ENCODE measurements at regions not wholly inside any gene's neighbourhood (a gene's known extent, or its start where the extent isn't known, plus 50 kb on each side); places are given as distances from the start of the nearest gene placed in this dataset.

DNA sequence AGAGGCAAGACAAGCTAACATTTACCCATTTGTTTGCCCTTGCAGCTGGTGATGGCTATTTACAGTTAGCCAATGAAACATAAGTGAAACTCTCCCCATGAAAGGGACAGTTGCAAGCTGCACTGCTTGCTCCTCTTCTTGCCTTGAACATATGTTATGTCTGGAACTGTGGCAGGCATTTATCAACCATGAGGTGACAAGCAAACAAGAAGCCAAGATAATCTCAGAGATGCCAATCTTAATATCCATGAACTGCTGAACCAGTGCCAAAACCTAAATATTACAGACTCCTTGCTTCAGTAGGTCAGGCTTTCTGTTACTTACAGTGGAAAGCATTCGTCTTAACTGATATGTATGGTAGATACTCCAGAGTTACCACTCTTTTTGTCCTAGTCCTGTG lies 133.4 kb downstream of the ACTBL2 start:
- intact Hi-C loops (cut with DNase I) = no loop called here
- no peak for DNase-seq
- no peak overlapping the region for H3K27ac ChIP-seq
- H3K27me3 ChIP-seq = no peaks in the 10 kb centered on the region
- H3K4me3 ChIP-seq = no peak overlapping the region
- no peak for TF ChIP-seq POLR2A (IDR thresholded peaks at IDR 0.05)
- TF ChIP-seq, protein P1, sequence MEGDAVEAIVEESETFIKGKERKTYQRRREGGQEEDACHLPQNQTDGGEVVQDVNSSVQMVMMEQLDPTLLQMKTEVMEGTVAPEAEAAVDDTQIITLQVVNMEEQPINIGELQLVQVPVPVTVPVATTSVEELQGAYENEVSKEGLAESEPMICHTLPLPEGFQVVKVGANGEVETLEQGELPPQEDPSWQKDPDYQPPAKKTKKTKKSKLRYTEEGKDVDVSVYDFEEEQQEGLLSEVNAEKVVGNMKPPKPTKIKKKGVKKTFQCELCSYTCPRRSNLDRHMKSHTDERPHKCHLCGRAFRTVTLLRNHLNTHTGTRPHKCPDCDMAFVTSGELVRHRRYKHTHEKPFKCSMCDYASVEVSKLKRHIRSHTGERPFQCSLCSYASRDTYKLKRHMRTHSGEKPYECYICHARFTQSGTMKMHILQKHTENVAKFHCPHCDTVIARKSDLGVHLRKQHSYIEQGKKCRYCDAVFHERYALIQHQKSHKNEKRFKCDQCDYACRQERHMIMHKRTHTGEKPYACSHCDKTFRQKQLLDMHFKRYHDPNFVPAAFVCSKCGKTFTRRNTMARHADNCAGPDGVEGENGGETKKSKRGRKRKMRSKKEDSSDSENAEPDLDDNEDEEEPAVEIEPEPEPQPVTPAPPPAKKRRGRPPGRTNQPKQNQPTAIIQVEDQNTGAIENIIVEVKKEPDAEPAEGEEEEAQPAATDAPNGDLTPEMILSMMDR (IDR thresholded peaks at IDR 0.05) = no peak
- 65 to 88% (median 73%) methylated on average over 1 of the region's 1 CpG for WGBS, 4 donors
- no peaks in the 10 kb centered on the region for H3K9me3 ChIP-seq (replicated peaks in 1 of 3)
- H3K4me1 ChIP-seq (replicated peaks in 1 of 2) = no peaks in the 10 kb centered on the region
- H3K36me3 ChIP-seq (replicated peaks in 1 of 2) = no peaks in the 10 kb centered on the region

DNA sequence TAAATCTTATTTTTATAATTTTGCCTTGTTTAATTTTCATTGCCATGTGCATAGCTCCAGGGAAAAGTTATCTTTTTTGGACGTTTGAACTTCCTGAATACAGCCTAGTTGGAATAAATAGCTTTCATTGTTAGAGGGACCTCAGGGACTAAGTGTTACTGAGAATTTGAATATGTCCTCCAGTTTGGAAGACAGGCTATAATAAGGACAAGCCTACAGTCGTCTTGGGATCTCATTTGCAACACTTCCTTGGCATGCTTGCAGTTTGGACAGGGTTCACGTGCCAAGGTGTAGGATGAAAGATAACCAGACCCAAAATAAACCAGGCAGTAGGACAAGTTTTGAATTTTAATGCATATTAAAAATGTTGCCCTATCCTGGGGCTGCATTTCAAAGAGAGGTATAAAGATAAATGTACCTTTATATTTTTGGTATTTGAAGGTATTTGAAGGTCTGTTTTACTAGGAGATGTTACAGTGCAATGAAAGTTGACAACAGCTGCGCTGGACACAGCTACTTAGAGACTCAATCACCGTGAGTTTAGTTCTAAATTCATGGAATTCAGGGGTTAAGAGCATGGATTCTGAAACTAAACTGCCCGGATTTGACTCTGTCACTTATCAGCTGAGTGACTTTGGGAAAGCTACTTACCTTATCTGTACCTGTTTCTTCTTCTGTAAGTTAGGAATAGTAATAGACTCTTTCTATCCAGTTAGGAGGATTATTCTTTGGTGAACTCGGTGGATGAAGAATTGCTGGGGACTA lies 134.1 kb downstream of the ACTBL2 start:
- no peaks in the 10 kb centered on the region for H3K9me3 ChIP-seq (replicated peaks in 1 of 3)
- intact Hi-C loops (cut with DNase I) = no loop called here
- WGBS, 4 donors = 53 to 57% (median 56%) methylated on average over 7 of the region's 7 CpGs

DNA sequence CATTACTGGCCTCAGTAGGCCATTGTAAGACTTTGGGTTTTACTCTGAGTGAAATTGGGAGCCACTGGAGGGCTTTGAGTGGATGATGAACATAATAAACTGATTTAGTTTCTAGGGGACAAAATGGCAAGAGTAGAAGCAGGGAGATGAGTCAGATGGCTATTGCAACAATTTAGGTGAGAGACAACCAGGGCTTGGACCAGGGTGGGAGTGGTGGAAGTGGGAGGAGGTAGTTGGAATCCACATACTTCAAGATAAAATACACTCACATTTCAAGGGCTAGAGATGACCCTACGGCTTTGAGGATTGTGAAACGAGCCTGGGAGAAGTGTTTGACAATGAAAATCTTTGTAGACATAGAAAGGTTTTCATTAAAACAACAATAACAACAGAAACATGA lies 136.3 kb downstream of the ACTBL2 start:
- Histone ChIP-seq H3K4me3 (no peak overlapping the region), H3K9me3 (replicated peaks in 1 of 3) (no peaks in the 10 kb centered on the region), H3K27me3 (no peaks in the 10 kb centered on the region), H3K4me1 (replicated peaks in 1 of 2) (no peaks in the 10 kb centered on the region), H3K27ac (no peak overlapping the region), H3K36me3 (replicated peaks in 1 of 2) (no peaks in the 10 kb centered on the region)
- DNase-seq = no peak
- intact Hi-C loops (cut with DNase I) = no loop called here
- WGBS, 4 donors = 75 to 91% (median 87%) methylated on average over 2 of the region's 2 CpGs
- TF ChIP-seq, protein P1 (IDR thresholded peaks at IDR 0.05) = no peak
- no peak for TF ChIP-seq POLR2A (IDR thresholded peaks at IDR 0.05)

More for the DNA sequence above, 134.1 kb downstream of the ACTBL2 start:
- Histone ChIP-seq H3K27ac (no peak overlapping the region), H3K4me1 (replicated peaks in 1 of 2) (no peaks in the 10 kb centered on the region), H3K27me3 (no peaks in the 10 kb centered on the region), H3K4me3 (no peak overlapping the region), H3K36me3 (replicated peaks in 1 of 2) (no peaks in the 10 kb centered on the region)
- no peak for DNase-seq
- TF ChIP-seq, protein P1 (IDR thresholded peaks at IDR 0.05) = no peak
- TF ChIP-seq POLR2A (IDR thresholded peaks at IDR 0.05) = no peak

DNA sequence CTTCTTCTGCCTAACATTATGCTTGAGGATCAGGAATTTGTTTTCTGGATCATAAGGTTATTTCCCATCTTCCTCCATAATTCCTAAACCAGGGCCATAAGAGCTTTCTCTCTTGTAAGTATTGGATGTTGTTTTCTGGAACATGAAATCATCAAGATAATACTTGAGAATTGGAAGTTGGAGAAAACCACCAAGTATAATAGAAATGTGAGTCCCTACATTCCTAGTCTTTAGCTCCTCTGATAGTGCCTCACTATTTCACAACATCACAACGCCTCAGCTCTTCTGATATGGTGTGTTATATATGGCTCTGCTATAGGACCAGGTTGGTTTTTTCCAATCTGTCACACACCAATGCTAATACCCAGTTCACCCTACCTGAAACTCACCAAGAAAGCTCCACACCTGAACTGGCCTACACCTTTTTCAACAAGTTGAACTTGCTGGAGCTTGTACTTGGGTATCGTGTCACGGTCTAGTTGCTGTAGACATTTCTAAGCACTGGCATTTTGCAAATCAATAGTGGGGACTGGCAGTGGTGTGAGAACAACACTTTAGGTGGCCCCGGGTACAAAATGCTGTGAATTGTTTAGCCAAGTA lies 141.1 kb downstream of the ACTBL2 start:
- TF ChIP-seq, protein P1 (IDR thresholded peaks at IDR 0.05) = no peak
- TF ChIP-seq POLR2A (IDR thresholded peaks at IDR 0.05) = no peak
- no peaks in the 10 kb centered on the region for H3K9me3 ChIP-seq (replicated peaks in 1 of 3)
- no peak overlapping the region for H3K4me3 ChIP-seq
- no peaks in the 10 kb centered on the region for H3K4me1 ChIP-seq (replicated peaks in 1 of 2)
- H3K27me3 ChIP-seq = no peaks in the 10 kb centered on the region
- DNase-seq = no peak
- no peaks in the 10 kb centered on the region for H3K36me3 ChIP-seq (replicated peaks in 1 of 2)
- intact Hi-C loops (cut with DNase I) = no loop called here
- no peak overlapping the region for H3K27ac ChIP-seq
- 86 to 92% (median 91%) methylated on average over 4 of the region's 4 CpGs for WGBS, 4 donors
